HL-60/S4 treated with retinoic acid at 250 ng/mL for 4 days and 3 days (cell line): ENCODE measurements at regions not wholly inside any gene's neighbourhood (a gene's known extent, or its start where the extent isn't known, plus 50 kb on each side); places are given as distances from the start of the nearest gene placed in this dataset.
"Not testable (repeated sequence)": the region's sequence is repeated elsewhere in the genome, so short reads cannot be mapped to it uniquely, and the experiment has no call there.

Experiments used
- in situ Hi-C: fragments of 300-500 bp; cut with MboI; formaldehyde crosslinking; loops from 2 replicates; pipeline ENCODE4 v1.7.0; 2022; ENCODE audit warnings: low sequenced_read_pairs

GRCh38 chr7:12827219-12827821 is 139.9 kb downstream of the ARL4A start:
- in situ Hi-C loops, result no loop called here

DNA sequence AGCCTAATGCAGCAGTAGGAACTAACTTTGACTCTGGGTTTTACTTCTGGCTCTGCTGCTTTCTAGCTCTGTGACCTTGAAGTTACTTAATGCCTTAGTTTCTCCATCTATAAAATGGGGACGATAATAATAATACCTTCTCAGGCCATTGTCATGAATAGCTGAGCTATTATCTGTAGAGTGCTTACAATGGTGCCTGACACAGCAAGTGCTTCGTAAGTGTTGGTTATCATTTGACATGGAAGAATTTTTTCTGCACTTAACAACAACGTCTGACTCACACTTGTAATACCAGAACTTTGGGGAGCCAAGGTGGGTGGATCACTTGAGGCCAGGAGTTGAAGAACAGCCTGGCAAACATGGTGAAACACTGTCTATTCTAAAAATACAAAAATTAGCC is 140.5 kb downstream of the ARL4A start:
- in situ Hi-C loops, result no loop called here

DNA sequence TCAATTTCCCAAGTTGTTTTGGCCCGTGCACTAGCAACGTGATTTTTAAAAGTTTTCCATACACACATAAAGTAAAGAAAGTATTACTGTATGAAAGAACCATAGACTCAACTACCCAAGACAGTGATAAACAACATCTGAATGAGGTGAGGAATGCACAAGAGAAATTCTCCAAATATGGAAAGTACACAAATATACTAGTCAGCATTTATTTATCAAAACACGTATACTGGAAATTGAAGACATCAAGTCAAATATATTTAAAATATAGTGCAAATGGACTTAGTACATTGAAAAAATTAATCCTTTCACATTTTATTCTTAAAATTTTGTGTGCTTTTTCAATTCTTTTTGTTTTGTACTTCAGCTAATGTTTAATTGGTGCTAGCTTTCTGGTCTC is 143.6 kb downstream of the ARL4A start:
- in situ Hi-C loops, result no loop called here

DNA sequence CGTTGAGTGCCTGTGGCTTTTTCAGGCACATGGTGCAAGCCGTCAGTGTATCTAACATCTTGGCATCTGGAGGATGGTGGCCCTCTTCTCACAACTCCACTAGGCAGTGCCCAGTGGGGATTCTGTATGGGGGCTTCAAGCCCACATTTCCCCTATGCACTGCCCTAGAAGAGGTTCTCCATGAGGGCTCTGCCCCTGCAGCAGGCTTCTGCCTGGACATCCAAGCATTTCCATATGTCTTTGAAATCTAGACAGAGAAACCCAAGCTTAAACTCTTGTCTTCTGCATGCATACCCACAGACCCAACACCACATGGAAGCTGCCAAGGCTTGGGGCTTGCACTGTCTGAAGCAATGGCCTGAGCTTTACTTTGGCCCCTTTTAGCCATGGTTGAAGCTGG is 146.4 kb downstream of the ARL4A start:
- in situ Hi-C loops, result no loop called here

GRCh38 chr7:12834782-12835181 is 147.3 kb downstream of the ARL4A start:
- in situ Hi-C loops, result no loop called here

GRCh38 chr7:12839508-12840153 is 152.2 kb downstream of the ARL4A start:
- in situ Hi-C loops, result no loop called here

- in situ Hi-C loops, result not testable (repeated sequence)
Measured at GRCh38 chr7:12844732-12845131, 157.3 kb downstream of the ARL4A start.

- in situ Hi-C loops, result no loop called here
Measured at GRCh38 chr7:12847001-12847400, 159.6 kb downstream of the ARL4A start.

DNA sequence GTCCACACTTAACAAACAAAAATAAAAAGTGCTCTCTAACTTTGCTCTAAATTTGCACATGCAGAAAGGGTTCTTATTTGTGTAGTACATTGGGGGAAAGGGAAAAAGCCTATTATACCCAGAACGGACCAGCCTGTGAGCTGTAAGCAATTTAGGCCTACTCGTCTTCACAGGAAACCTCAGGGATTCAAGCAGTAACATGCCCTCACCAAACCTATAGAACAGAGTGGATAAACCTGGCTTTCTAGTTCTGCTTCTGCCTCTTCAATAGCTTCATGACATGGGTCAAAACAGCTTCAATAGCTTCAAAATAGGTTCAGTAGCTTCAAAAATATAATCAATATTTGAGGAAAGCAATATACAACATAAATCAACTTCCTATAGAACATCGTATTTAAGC is 163.7 kb downstream of the ARL4A start:
- in situ Hi-C loops, result no loop called here

GRCh38 chr7:12851841-12852240 is 164.4 kb downstream of the ARL4A start:
- in situ Hi-C loops, result no loop called here

DNA sequence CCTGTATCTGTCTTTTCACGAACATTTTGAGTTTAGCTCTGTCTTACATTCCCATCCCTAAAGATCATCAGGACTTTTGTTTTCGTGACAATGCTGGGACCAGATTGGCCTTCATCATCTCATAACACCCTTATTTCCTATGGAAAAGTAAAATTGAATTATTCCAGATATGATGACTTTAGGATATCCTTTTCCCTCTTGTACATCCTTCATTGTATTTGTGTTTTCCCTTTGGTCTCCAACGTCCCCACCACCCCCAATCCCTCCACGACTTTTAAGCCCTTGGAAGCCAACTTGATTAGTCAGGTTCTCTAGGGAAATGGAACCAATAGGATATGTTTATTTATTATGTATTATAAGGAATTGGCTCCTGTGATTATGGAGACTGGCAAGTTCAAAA is 167.6 kb downstream of the ARL4A start:
- in situ Hi-C loops, result no loop called here

GRCh38 chr7:12859761-12860160 is 172.3 kb downstream of the ARL4A start:
- in situ Hi-C loops, result no loop called here

DNA sequence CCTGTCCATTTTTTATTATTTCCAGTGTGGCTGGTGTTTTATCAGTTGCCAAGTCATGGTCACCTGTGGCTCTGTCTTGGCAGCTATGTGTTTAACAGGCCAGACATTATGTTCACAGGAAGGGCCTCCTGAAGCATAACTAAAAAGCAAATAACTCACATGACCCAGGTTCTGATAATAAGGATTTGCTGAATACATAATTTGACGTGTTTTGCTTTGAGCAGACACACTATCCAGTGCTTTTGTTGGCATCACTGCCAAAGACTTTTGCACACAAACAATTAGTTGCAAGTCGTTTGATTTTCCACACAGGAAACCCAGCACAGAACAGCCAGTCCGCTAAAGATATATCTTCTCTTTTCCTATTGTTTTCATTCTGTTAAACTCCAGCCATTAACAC is 173.6 kb downstream of the ARL4A start:
- in situ Hi-C loops, result no loop called here

- in situ Hi-C loops, result no loop called here
Measured at GRCh38 chr7:12862146-12862545, 174.7 kb downstream of the ARL4A start.

DNA sequence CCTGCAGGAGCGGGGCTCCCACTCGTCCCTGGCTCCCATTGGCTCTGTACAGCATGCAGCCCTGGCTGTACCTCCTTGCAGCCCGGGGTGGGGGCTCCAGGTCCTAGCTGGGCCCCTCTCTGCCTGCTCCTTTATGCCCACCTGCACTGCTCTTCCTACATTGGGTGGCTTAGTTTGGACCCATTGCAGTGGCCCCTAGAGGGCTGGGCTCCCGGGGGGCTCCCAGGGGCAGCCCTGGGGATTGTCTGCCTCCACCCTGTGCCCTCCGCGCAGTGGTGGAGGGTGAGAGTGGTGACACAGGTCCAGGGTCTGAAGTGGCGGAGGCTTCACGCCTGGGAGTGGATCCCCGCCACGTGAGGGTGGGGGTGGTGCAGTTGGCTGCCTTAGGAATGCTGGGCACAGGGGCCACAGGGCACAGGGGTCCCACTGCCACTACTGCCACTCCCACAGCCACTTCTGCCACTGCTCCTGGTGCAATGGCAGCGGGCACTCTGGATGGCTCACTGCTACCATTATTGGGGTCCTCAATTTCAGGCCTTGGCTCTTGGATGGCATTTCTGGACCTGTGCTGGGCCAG is 177.1 kb downstream of the ARL4A start:
- in situ Hi-C loops, result no loop called here

- in situ Hi-C loops, result no loop called here
Measured at GRCh38 chr7:12865593-12865992, 178.2 kb downstream of the ARL4A start.

- in situ Hi-C loops, result no loop called here
Measured at GRCh38 chr7:12866207-12866606, 178.8 kb downstream of the ARL4A start.

GRCh38 chr7:12868027-12868426 is 180.6 kb downstream of the ARL4A start:
- in situ Hi-C loops, result no loop called here

GRCh38 chr7:12870219-12870618 is 182.8 kb downstream of the ARL4A start:
- in situ Hi-C loops, result no loop called here

DNA sequence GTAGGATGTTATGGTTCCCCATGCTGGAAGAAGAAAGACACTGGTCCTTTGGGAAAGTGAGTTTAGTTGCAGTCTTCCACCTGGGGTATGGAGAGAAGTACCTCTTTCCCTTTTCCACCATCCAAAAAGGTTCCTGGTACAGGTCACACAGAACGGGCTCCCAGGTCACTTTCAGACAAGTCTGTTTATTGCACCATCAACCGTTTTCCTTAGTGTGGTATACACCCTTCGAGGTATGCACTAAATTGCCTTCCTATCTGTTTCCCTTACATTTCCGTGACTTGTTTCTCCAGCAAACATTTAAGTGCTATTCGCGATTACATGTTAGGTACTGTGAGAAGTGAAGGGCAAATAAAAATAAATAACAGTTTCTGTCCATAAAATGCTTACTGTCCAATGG is 185.1 kb downstream of the ARL4A start:
- in situ Hi-C loops, result no loop called here

GRCh38 chr7:12873571-12873970 is 186.1 kb downstream of the ARL4A start:
- in situ Hi-C loops, result no loop called here

GRCh38 chr7:12879139-12879538 is 191.7 kb downstream of the ARL4A start:
- in situ Hi-C loops, result no loop called here

DNA sequence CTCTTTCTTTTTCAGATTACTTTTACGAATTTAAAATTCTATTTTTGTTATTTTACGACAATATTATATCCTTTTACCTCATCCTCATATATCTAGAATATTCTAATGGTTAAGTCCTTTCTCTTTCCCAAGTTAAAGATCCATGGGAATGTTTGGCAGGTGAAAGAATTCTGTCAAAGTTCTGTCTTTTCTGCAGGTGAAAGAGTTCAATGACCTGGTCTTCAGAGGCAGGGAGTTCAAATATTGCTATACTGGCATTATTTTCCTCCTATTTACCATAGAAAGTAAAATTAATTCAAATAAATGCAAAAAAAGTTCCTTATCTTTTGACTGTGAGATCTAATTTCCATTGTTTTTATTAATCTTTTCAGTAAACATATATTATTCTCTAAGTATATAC is 194.3 kb downstream of the ARL4A start:
- in situ Hi-C loops, result no loop called here
